RWPE2 (cell line): ENCODE measurements at regions not wholly inside any gene's neighbourhood (a gene's known extent, or its start where the extent isn't known, plus 50 kb on each side); places are given as distances from the start of the nearest gene placed in this dataset.
"Not testable (repeated sequence)": the region's sequence is repeated elsewhere in the genome, so short reads cannot be mapped to it uniquely, and the experiment has no call there.

Experiments used
- ATAC-seq: fragments of 200-7000 bp; cut with Tn5 transposase; 3 replicates; pipeline ENCODE4 v1.9.1; 2021; ENCODE audit warnings: low read depth
- DNase-seq: peaks from one replicate; pipeline ENCODE4 v3.0.0-alpha.2; 2020; ENCODE audit warnings: low spot score
- H3K27ac ChIP-seq: fragments of 450-650 bp; 2 replicates; pipeline ENCODE4 v1.5.1; 2017; ENCODE audit warnings: mild to moderate bottlenecking; ENCODE audit not compliant: poor library complexity, severe bottlenecking
- H3K27me3 ChIP-seq: fragments of 250-450 bp; sonication (Bioruptor Pico); 2 replicates; pipeline ENCODE4 v1.5.1; 2021; ENCODE audit warnings: mild to moderate bottlenecking, moderate library complexity; ENCODE audit not compliant: insufficient read depth, poor library complexity, severe bottlenecking
- H3K36me3 ChIP-seq: fragments of 250-450 bp; sonication (Bioruptor Pico); 2 replicates; pipeline ENCODE4 v1.5.1; 2020; ENCODE audit warnings: low read depth, mild to moderate bottlenecking, moderate library complexity
- H3K4me1 ChIP-seq: fragments of 250-450 bp; sonication (Bioruptor Pico); 2 replicates; pipeline ENCODE4 v1.5.1; 2021; ENCODE audit warnings: mild to moderate bottlenecking, moderate library complexity; ENCODE audit not compliant: insufficient read depth, poor library complexity, severe bottlenecking
- H3K4me3 ChIP-seq: fragments of 250-450 bp; sonication (Bioruptor Pico); 2 replicates; pipeline ENCODE4 v1.5.1; 2021; ENCODE audit warnings: mild to moderate bottlenecking, moderate library complexity; ENCODE audit not compliant: severe bottlenecking
- H3K9me3 ChIP-seq: fragments of 250-450 bp; sonication (Bioruptor Pico); 2 replicates; pipeline ENCODE4 v1.5.1; 2021; ENCODE audit warnings: mild to moderate bottlenecking, moderate library complexity; ENCODE audit not compliant: severe bottlenecking
- TF ChIP-seq, protein P1 (sequence below): fragments of 450-650 bp; IDR thresholded peaks from one replicate; pipeline ENCODE4 v1.5.1; 2017; ENCODE audit warnings: mild to moderate bottlenecking, moderate library complexity; ENCODE audit not compliant: poor library complexity, severe bottlenecking

DNA sequence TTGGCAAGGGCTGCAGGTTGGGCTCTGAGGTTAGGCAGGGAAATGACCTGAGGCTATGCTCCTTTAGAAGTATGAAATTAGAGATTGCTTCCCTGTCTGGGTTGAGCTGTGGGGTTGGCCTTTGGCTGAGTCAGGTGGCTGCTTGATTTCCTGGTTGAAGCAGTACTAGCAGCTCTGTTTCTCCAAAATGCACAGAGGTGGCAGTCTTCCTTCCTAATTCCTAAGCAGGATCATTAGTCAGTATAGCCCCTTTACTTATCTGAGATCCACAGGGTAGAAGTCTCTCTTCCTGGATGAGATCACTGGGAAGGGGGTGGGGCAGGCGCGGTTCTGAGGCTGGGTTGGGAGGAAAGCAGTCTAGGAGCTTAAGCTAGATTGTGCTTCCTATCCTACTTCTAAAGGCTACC is 1917.5 kb downstream of the LRRC4C start:
- H3K36me3 ChIP-seq, result no peaks in the 10 kb centered on the region
- ATAC-seq (peak; percentile 63), DNase-seq (no peak)
- H3K27me3 ChIP-seq, result no peaks in the 10 kb centered on the region
- no peak overlapping the region for H3K4me3 ChIP-seq
- TF ChIP-seq, protein P1, sequence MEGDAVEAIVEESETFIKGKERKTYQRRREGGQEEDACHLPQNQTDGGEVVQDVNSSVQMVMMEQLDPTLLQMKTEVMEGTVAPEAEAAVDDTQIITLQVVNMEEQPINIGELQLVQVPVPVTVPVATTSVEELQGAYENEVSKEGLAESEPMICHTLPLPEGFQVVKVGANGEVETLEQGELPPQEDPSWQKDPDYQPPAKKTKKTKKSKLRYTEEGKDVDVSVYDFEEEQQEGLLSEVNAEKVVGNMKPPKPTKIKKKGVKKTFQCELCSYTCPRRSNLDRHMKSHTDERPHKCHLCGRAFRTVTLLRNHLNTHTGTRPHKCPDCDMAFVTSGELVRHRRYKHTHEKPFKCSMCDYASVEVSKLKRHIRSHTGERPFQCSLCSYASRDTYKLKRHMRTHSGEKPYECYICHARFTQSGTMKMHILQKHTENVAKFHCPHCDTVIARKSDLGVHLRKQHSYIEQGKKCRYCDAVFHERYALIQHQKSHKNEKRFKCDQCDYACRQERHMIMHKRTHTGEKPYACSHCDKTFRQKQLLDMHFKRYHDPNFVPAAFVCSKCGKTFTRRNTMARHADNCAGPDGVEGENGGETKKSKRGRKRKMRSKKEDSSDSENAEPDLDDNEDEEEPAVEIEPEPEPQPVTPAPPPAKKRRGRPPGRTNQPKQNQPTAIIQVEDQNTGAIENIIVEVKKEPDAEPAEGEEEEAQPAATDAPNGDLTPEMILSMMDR, result no peak
- H3K4me1 ChIP-seq, result no peaks in the 10 kb centered on the region
- H3K9me3 ChIP-seq, result no peaks in the 10 kb centered on the region
- peak overlapping the region; percentile 15 for H3K27ac ChIP-seq

DNA sequence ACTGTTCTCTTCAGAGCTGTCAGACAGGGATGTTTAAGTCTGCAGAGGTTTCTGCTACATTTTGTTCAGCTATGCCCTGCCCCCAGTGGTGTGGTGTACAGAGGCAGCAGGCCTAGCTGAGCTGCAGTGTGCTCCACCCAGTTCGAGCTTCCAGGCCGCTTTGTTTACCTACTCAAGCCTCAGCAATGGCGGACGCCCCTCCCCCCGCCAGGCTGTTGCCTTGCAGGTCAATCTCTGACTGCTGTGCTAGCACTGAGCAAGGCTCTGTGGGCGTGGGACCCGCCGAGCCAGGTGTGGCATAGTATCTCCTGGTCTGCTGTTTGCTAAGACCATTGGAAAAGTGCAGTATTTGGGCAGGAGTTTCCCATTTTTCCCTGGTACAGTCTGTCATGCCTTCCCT is 1923.1 kb downstream of the LRRC4C start:
- DNase-seq, H3K27ac ChIP-seq, ATAC-seq, H3K4me1 ChIP-seq, H3K4me3 ChIP-seq, H3K9me3 ChIP-seq, H3K36me3 ChIP-seq, H3K27me3 ChIP-seq: not testable (repeated sequence)
